Upper lobe of right lung (tissue), 1 donor: ENCODE measurements at regions not wholly inside any gene's neighbourhood (a gene's known extent, or its start where the extent isn't known, plus 50 kb on each side); places are given as distances from the start of the nearest gene placed in this dataset.
"Not testable (repeated sequence)": the region's sequence is repeated elsewhere in the genome, so short reads cannot be mapped to it uniquely, and the experiment has no call there.

Experiments used
- ATAC-seq: fragments of 200-7000 bp; cut with Tn5 transposase; one replicate; pipeline ENCODE4 v1.9.1; 2020; ENCODE audit warnings: mild to moderate bottlenecking, moderate library complexity
- DNase-seq: peaks from one replicate; pipeline ENCODE4 v3.0.0-alpha.2; 2020
- H3K27ac ChIP-seq: fragments of 200-600 bp; one replicate; pipeline ENCODE4 v1.8.0; 2022
- H3K27me3 ChIP-seq: fragments of 200-600 bp; one replicate; pipeline ENCODE4 v1.8.0; 2022; ENCODE audit warnings: mild to moderate bottlenecking
- H3K36me3 ChIP-seq: fragments of 200-600 bp; one replicate; pipeline ENCODE4 v1.8.0; 2022
- H3K4me1 ChIP-seq: fragments of 200-600 bp; one replicate; pipeline ENCODE4 v1.8.0; 2022
- H3K4me3 ChIP-seq: fragments of 200-600 bp; one replicate; pipeline ENCODE4 v1.8.0; 2022; ENCODE audit warnings: mild to moderate bottlenecking
- H3K9me3 ChIP-seq: fragments of 200-600 bp; one replicate; pipeline ENCODE4 v1.8.0; 2022
- intact Hi-C: fragments of 100-400 bp; cut with DNase I; formaldehyde crosslinking; loops from one replicate; pipeline ENCODE4 v1.11.0; 2022
- TF ChIP-seq, protein P1 (sequence below): fragments of 200-600 bp; IDR thresholded peaks from one replicate; pipeline ENCODE4 v1.8.0; 2022; ENCODE audit warnings: antibody characterized with exemption
- donor health status: DM: no; HTN: yes; CAD: no; lungs with severe emphysema.

DNA sequence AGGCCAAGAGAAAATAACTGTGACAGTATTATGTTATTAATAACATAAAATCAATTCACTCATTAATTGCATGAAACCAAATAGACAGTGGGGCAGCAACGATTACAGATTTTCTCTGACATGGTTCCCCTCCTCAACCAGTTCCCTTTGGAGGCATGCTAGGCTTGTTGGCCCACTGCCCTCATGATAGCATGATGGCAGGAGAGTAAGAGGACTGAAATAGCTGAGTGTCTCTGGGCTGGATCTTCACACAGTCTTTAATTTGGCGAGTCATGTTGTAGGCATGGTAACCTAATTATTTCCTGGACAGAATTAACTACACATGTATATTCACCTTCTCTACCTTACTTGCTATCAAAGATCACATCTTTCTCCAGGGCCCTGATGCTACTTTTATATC lies 266.2 kb upstream of the PELI2 start:
- Histone ChIP-seq H3K27me3 (no peaks in the 10 kb centered on the region), H3K4me1 (no peaks in the 10 kb centered on the region), H3K4me3 (no peak overlapping the region), H3K36me3 (no peaks in the 10 kb centered on the region), H3K27ac (no peak overlapping the region), H3K9me3 (no peaks in the 10 kb centered on the region)
- DNase-seq (no peak), ATAC-seq (no peak)
- intact Hi-C loops = no loop called here
- TF ChIP-seq, protein P1, sequence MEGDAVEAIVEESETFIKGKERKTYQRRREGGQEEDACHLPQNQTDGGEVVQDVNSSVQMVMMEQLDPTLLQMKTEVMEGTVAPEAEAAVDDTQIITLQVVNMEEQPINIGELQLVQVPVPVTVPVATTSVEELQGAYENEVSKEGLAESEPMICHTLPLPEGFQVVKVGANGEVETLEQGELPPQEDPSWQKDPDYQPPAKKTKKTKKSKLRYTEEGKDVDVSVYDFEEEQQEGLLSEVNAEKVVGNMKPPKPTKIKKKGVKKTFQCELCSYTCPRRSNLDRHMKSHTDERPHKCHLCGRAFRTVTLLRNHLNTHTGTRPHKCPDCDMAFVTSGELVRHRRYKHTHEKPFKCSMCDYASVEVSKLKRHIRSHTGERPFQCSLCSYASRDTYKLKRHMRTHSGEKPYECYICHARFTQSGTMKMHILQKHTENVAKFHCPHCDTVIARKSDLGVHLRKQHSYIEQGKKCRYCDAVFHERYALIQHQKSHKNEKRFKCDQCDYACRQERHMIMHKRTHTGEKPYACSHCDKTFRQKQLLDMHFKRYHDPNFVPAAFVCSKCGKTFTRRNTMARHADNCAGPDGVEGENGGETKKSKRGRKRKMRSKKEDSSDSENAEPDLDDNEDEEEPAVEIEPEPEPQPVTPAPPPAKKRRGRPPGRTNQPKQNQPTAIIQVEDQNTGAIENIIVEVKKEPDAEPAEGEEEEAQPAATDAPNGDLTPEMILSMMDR = no peak

DNA sequence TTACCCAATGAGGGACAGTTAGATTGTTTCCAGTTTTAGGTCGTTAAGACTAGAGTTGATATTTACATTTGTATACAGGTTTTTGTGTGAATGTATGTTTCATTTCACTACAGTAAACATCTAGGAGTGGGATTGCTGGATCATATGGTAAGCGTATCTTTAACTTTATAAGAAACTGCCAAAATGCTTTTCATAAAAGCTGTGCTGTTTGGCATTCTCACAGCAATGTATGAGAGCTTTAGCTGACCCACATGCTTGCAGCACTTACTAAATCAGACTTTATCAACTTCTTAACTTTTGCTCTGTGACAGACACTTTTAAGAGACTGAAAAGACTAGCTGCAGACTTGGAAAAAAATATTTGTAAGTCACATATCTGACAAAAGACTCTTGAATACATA lies 262.5 kb upstream of the PELI2 start:
- H3K4me1 ChIP-seq = no peaks in the 10 kb centered on the region
- TF ChIP-seq, protein P1 = no peak
- H3K4me3 ChIP-seq = no peak overlapping the region
- intact Hi-C loops = no loop called here
- no peak for ATAC-seq
- no peaks in the 10 kb centered on the region for H3K36me3 ChIP-seq
- no peaks in the 10 kb centered on the region for H3K9me3 ChIP-seq
- no peak for DNase-seq
- no peak overlapping the region for H3K27ac ChIP-seq
- H3K27me3 ChIP-seq = no peaks in the 10 kb centered on the region

DNA sequence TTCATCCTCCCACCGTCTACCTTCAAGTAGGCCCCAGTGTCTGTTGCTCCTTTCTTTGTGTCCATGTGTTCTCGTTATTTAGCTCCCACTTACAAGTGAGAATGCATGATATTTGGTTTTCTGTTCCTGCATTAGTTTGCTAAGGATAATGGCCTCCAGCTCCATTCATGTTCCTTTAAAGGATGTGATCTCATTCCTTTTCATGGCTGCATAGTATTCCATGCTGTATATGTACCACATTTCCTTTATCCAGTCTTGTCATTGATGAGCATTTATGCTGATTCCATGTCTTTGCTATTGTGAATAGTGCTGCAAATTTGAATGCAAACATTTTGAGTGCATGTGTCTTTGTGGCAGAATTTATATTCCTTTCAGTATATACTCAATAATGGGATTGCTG lies 259.6 kb upstream of the PELI2 start:
- ATAC-seq (no peak), DNase-seq (no peak)
- Histone ChIP-seq H3K36me3 (no peaks in the 10 kb centered on the region), H3K4me1 (no peaks in the 10 kb centered on the region), H3K4me3 (no peak overlapping the region), H3K27me3 (no peaks in the 10 kb centered on the region), H3K9me3 (no peaks in the 10 kb centered on the region), H3K27ac (no peak overlapping the region)
- TF ChIP-seq, protein P1 = no peak
- intact Hi-C loops = no loop called here

DNA sequence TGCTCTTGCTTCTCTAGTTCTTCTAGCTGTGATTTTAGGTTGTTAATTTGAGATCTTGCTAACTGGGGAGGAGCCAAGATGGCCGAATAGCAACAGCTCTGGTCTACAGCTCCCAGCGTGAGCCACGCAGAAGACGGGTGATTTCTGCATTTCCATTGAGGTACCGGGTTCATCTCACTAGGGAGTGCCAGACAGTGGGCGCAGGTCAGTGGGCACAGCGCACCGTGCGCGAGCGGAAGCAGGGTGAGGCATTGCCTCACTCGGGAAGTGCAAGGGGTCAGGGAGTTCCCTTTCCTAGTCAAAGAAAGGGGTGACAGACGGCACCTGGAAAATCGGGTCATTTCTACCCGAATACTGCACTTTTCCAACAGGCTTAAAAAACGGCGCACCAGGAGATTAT lies 256.6 kb upstream of the PELI2 start:
- ATAC-seq, H3K4me3 ChIP-seq, DNase-seq, H3K36me3 ChIP-seq, H3K9me3 ChIP-seq, H3K4me1 ChIP-seq, H3K27me3 ChIP-seq, H3K27ac ChIP-seq, intact Hi-C loops: not testable (repeated sequence)

DNA sequence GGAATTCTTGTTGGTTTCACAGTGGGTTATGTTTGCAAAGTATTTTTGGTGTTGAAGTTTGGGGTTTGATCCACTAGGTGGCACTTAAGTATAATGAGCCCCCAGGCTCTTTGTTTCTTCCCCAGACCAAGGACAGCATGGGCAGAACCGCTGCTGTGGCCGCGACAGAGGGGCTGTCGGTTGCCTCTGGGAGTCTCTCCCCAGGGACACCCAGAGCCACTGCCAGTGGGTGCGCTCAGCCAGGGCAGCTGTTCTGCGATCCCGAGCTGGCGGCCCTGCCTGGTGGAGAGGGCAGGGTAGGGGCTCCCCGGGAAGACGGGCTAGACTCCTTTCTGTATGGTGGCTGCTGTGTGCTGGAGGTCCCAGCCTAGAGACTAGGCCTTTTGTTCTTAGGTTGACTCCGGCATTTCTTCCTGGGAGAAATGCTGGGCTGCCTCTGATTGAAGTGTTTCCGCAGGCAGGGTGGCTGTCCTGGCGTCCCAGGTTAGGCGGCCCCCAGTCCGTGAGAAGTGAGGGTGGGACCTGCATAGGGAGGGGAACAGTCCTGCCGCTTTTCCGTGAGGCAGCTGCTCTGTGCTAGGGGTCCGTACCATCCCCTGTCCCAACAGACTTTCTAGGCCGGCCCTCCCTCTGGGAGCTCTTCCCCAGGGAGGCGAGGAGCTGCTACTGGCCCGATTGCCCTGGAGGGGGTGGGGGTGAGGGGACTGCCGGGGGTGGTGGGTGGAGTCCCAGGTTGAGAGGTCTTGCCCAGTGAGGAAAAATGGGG lies 253.1 kb upstream of the PELI2 start:
- peak; percentile 29 for ATAC-seq
- TF ChIP-seq, protein P1 = peak; percentile 20
- intact Hi-C loops = no loop called here

DNA sequence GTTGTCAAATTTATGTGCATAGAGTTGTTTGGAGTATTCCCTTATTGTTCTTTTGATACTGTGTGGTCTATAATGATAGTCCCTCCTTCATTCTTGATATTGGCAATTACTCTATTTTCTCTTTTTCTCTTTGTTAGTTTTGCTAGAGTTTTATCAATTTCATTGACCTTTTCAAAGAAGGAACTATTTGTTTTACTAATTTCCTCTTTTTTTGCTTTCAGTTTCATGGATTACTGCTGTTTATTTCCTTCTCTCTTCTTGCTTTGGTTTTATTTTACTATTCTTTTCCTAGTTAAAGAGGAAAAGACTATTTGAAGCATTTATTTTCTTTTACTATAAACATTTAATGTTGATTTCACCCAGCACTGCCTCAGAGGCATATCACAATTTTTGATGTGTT lies 250.9 kb upstream of the PELI2 start:
- DNase-seq = no peak
- Histone ChIP-seq H3K4me1 (no peaks in the 10 kb centered on the region), H3K4me3 (no peak overlapping the region), H3K27me3 (no peaks in the 10 kb centered on the region), H3K36me3 (no peaks in the 10 kb centered on the region), H3K27ac (no peak overlapping the region), H3K9me3 (no peaks in the 10 kb centered on the region)
- TF ChIP-seq, protein P1 = no peak
- intact Hi-C loops = no loop called here
- ATAC-seq = no peak

More for the DNA sequence above, 253.1 kb upstream of the PELI2 start:
- no peaks in the 10 kb centered on the region for H3K9me3 ChIP-seq
- no peak overlapping the region for H3K4me3 ChIP-seq
- no peaks in the 10 kb centered on the region for H3K36me3 ChIP-seq
- no peak for DNase-seq
- no peak overlapping the region for H3K27ac ChIP-seq
- H3K27me3 ChIP-seq = no peaks in the 10 kb centered on the region
- H3K4me1 ChIP-seq = no peaks in the 10 kb centered on the region
